ENCODE measurements at regions not wholly inside any gene's neighbourhood (a gene's known extent, or its start where the extent isn't known, plus 50 kb on each side); places are given as distances from the start of the nearest gene placed in this dataset.

DNA sequence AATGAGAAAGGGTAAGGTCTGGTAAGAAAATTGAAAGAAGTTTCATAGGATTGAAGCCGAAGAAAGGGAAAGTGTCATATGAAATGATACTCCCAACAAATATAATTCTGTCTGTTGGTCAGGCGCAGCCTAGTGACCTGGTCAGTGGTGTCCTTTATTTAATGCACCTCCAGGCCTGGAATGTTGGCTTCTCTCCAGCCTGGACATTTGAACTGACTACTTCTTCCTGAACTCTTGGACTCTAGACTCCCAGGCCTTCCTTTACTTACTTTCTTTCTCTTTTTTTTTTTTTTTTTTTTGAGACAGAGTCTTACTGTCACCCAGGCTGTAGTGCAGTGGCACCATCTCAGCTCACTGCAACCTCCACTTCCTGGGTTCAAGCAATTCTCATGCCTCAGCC, 1381.5 kb upstream of the WWC1 start:
- BruUV-seq (replicated peaks), result no TSS peak
- no peaks in the 10 kb centered on the region for H3K9me3 ChIP-seq (replicated peaks; ENCODE audit: control insufficient read depth, insufficient read depth, low read length)

DNA sequence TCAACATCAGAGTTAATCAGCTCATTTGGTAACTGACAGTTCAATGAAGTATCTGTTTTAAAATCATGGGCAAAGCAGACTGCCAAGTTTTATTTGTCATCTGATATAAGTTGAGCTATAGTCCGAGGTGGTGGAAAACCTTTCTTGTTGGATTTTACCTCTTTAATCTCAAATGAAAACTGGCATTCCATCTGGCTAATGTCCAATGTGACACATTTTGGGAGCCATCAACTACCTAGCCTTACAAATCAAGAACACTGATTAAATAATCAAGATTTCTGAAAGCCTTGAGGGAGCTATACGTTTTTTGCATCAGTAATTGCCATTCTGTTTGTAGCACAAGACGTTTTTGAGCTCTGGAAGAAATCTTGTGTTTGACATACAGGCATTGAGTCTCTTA, 1380.5 kb upstream of the WWC1 start:
- no peak overlapping the region for H3K4me2 ChIP-seq (ENCODE audit: control insufficient read depth, insufficient read depth)
- H3K4me3 ChIP-seq, result no peak overlapping the region
- whole genome bisulfite sequencing (ENCODE audit: insufficient coverage, insufficient replicate concordance, low lambda C conversion rate, missing lambda C conversion rate), result 13% methylated on average over 3 of the region's 3 CpGs
- in situ Hi-C loops (cut with MboI), result no loop called here
- intact Hi-C loops (cut with micrococcal nuclease; ENCODE audit: unreplicated experiment), result no loop called here
- SMC1A ChIA-PET (ENCODE audit: uncharacterized antibody, unreplicated experiment), result no interaction called here
- RAD21 ChIA-PET (ENCODE audit: unreplicated experiment), result no interaction called here
- no peaks in the 10 kb centered on the region for H3K27me3 ChIP-seq (replicated peaks in 1 of 2; ENCODE audit: control insufficient read depth in 2 of 2, insufficient read depth in 2 of 2, low read length in 1 of 2)
- H3K9me3 ChIP-seq (replicated peaks; ENCODE audit: control insufficient read depth, insufficient read depth, low read length), result no peaks in the 10 kb centered on the region
- no peak for FAIRE-seq
- no peak overlapping the region for H2AFZ ChIP-seq (ENCODE audit: control insufficient read depth, low read depth, low read length)
- POLR2A ChIA-PET, result no interaction called here
- CTCF ChIA-PET, result interaction anchor here (0.9 kb wide), 1 partner anchor 13 kb away, joined by 3 read pairs; no protein-coding TSS in a partner anchor
- H3K9ac ChIP-seq (ENCODE audit: control insufficient read depth, insufficient read depth, low read length), result no peak overlapping the region
- no peak for TF ChIP-seq POLR2A (IDR thresholded peaks at IDR 0.05; ENCODE audit: low read depth, low read length)
- H3K36me3 ChIP-seq (ENCODE audit: control insufficient read depth in 2 of 2, insufficient read depth in 2 of 2, low read length in 1 of 2), result no peaks in the 10 kb centered on the region
- no peak for DNase-seq (ENCODE audit: low read depth, low spot score)
- H4K20me1 ChIP-seq (ENCODE audit: control insufficient read depth, insufficient read depth), result no peaks in the 10 kb centered on the region
- no peaks in the 10 kb centered on the region for H3K4me1 ChIP-seq (ENCODE audit: control insufficient read depth, insufficient read depth, low read length)
- BruUV-seq (replicated peaks), result no TSS peak
- no peak for ATAC-seq
- H3K27ac ChIP-seq (ENCODE audit: control insufficient read depth, insufficient read depth), result no peak overlapping the region
- no peaks in the 10 kb centered on the region for H3K79me2 ChIP-seq (ENCODE audit: control insufficient read depth, insufficient read depth, low read length)

More for the DNA sequence above, 1381.5 kb upstream of the WWC1 start:
- ChIA-PET CTCF (no interaction called here), SMC1A (ENCODE audit: uncharacterized antibody, unreplicated experiment) (no interaction called here), RAD21 (ENCODE audit: unreplicated experiment) (no interaction called here), POLR2A (no interaction called here)
- in situ Hi-C loops (cut with MboI), result no loop called here
- DNase-seq (ENCODE audit: low read depth, low spot score) (no peak), ATAC-seq (no peak), FAIRE-seq (no peak)
- Histone ChIP-seq H4K20me1 (ENCODE audit: control insufficient read depth, insufficient read depth) (no peaks in the 10 kb centered on the region), H3K4me2 (ENCODE audit: control insufficient read depth, insufficient read depth) (no peak overlapping the region), H3K36me3 (ENCODE audit: control insufficient read depth in 2 of 2, insufficient read depth in 2 of 2, low read length in 1 of 2) (no peaks in the 10 kb centered on the region), H3K27me3 (replicated peaks in 1 of 2; ENCODE audit: control insufficient read depth in 2 of 2, insufficient read depth in 2 of 2, low read length in 1 of 2) (no peaks in the 10 kb centered on the region), H3K79me2 (ENCODE audit: control insufficient read depth, insufficient read depth, low read length) (no peaks in the 10 kb centered on the region), H3K4me3 (no peak overlapping the region), H3K9ac (ENCODE audit: control insufficient read depth, insufficient read depth, low read length) (no peak overlapping the region), H3K27ac (ENCODE audit: control insufficient read depth, insufficient read depth) (no peak overlapping the region), H3K4me1 (ENCODE audit: control insufficient read depth, insufficient read depth, low read length) (no peaks in the 10 kb centered on the region), H2AFZ (ENCODE audit: control insufficient read depth, low read depth, low read length) (no peak overlapping the region)
- intact Hi-C loops (cut with micrococcal nuclease; ENCODE audit: unreplicated experiment), result no loop called here
- no peak for TF ChIP-seq EGR1 (IDR thresholded peaks at IDR 0.05; ENCODE audit: borderline replicate concordance in 1 of 2, low read depth in 2 of 2, low read length in 2 of 2)
- no peak for TF ChIP-seq TARDBP (IDR thresholded peaks at IDR 0.05; ENCODE audit: borderline replicate concordance)
- TF ChIP-seq EP300 (IDR thresholded peaks at IDR 0.05; ENCODE audit: borderline replicate concordance in 1 of 2, control insufficient read depth in 1 of 2, low read depth in 2 of 2, low read length in 2 of 2), result no peak
- no peak for TF ChIP-seq ZBED1 (IDR thresholded peaks at IDR 0.05; ENCODE audit: borderline replicate concordance)
- no peak for TF ChIP-seq MEF2B (IDR thresholded peaks at IDR 0.05; ENCODE audit: partially characterized antibody, poor library complexity, severe bottlenecking)
- no peak for TF ChIP-seq MTA2 (IDR thresholded peaks at IDR 0.05; ENCODE audit: low read depth)
- no peak for TF ChIP-seq MYC (IDR thresholded peaks at IDR 0.05; ENCODE audit: insufficient read depth, insufficient read length, insufficient replicate concordance, low read length, severe bottlenecking)
- TF ChIP-seq, protein P1, sequence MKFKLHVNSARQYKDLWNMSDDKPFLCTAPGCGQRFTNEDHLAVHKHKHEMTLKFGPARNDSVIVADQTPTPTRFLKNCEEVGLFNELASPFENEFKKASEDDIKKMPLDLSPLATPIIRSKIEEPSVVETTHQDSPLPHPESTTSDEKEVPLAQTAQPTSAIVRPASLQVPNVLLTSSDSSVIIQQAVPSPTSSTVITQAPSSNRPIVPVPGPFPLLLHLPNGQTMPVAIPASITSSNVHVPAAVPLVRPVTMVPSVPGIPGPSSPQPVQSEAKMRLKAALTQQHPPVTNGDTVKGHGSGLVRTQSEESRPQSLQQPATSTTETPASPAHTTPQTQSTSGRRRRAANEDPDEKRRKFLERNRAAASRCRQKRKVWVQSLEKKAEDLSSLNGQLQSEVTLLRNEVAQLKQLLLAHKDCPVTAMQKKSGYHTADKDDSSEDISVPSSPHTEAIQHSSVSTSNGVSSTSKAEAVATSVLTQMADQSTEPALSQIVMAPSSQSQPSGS (IDR thresholded peaks at IDR 0.05; ENCODE audit: low read length), result no peak
- no peak for TF ChIP-seq ZNF622 (IDR thresholded peaks at IDR 0.05)
- WGBS (ENCODE audit: insufficient coverage, insufficient replicate concordance, low lambda C conversion rate, missing lambda C conversion rate), result 18% methylated on average over 2 of the region's 2 CpGs

Measured in GM12878 (cell line).